Fibroblast of skin of abdomen (primary cell): ENCODE measurements at regions not wholly inside any gene's neighbourhood (a gene's known extent, or its start where the extent isn't known, plus 50 kb on each side); places are given as distances from the start of the nearest gene placed in this dataset.

Source experiments
- DNase-seq: peaks from one replicate; pipeline ENCODE4 v3.0.0-alpha.2; 2013

DNA sequence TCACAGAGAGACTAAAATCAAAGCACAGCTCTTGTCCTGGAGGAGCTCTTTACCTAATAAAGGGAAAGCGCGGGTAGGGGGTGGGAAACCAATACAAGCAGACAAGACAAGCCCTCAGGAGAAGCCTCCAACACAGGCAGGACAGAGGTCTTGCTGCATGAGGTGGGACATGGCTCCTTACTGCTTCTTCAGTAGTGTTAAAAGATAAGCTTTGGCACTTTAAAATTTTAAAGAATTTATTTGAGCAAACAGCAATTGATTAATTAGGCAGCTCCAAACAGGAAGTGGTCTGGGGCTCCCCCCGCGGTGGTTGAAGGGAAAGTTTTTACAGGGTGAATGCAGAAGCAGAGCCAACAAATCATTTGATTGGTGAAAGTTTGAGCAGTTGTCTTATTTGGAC, 50.3 kb upstream of the MACC1 start:
- no peak for DNase-seq

DNA sequence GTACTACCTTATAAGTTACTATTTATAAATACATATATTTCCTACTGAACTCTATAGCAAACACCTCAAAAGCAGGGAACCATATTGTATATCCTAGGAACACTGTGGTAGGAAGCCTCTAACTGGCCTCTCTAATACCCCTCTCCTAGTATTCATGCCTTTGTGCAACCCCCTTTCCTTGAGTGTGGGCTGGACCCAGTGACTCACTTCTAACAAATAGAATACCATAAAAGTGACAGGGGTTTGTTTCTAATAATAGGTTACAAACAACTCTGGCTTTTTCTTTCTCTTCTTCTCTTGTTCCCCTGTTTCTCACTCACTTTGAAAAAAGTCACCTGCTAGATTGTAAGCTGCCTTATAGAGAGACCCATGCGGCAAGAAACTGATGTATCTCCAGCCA, 51.6 kb upstream of the MACC1 start:
- peak; percentile 44 for DNase-seq

- peak; percentile 82 for DNase-seq
Measured at GRCh38 chr7:20269726-20270125, 52.5 kb upstream of the MACC1 start.

DNA sequence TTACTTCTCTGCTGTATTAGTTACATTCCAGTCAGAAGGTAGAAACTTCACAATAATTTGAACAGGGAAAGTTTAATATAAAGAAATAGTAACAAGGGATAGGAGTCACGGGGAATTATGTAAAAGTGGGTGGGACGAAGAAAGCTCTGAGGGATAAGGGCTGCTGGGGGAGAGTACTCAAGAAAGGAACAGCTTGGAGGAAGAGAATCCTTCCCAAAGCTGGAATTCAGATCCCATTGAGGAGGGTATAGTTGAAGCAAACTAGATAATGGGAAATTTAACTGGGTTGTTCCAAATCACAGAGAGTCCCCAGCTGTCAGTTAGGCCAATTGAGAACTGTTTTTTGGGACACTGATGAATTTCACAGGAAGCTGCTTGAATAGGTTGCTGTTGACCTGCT, 53.2 kb upstream of the MACC1 start:
- no peak for DNase-seq

- DNase-seq = no peak
Measured at GRCh38 chr7:20270867-20271266, 53.7 kb upstream of the MACC1 start.

- peak; percentile 62 for DNase-seq
Measured at GRCh38 chr7:20275637-20276036, 55.1 kb upstream of the ITGB8 start.

DNA sequence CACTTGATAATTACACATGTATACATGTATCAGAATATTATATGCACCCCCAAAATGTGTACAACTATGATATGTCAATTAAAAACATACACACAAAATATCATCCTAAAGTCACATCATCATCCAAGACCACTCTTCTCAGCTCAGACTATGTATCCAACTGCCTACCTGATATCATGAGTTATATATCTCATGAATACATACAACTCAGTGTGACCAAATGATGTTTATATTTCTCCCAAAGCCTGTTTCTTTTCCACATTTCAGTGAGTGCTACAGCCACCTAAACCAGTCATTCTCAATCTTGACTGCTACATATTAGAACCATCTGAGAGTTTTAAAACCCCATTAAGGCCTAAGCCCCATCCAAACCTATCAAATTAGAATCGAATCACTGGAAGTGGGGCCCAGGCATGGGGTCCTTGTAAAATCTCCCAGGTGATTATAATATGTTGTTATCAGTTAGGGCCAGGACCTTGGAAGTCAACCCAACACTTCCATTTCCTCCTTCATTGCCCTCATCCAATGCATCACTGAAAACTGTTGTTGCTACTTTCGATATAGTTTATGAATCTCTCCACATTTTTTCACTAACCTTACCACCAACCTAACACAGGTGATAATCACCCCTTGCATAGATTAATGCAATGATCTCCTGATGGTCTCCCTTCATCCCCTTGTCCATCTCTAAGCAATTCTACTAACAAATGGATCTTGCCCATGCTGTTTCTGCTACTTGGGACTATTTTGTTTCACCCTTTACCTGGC, 53.8 kb upstream of the ITGB8 start:
- no peak for DNase-seq

DNA sequence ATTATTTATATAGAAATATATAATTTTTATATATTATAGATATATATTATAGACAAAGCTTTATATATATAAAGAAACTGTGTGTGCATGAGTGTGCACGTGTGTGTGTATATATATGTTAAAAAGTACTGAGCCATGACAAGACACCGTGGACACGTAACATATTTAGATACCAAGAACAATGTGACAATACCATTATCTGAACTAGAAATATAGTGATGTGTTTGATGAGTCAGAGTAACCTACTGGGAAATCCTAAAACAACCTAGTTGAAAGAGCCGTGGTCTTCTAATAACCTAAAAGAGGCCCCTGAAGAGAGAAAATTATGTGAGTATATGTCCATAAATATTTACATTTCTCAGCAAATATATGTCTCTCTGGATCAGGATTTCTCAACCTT, 50.7 kb upstream of the ITGB8 start:
- DNase-seq = no peak

DNA sequence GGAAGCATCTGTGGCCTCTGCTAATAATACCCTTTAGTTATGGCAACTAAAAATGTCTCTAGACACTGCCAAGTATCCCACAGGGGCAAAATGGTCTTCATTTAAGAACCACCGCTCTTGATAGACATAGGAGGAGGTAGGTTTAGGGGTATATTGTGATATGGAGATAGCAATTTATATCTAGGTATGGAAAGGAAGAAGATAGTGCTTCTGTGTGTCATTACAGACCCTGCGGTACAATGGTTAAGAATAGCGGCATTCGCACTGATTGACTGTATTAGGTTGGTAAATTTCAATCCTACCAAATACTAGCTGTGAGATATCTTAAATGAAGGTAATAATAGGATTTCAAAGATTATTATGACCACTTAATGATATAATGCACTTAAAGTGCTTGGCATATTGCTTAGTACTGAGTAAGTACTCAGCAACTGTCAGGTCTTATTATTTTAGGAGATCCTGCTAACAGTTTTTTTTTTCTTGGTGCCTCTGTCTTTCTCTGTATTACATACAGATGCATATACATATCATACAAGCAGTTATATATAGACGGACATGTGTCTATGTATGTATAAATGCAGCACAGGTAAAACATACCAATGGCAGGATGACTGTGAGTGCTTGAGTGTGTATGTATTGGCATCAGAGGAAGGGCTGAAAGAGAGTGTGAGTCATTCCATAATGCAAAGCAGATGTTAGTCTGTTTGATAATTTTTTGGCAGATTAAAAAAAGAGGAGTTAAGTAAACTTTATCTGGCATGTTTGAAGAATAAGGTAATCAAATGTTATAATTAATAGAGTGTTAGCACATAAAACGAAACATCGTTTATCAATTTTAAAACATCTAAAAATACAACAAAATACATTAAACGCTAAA, 50.0 kb upstream of the ITGB8 start:
- peak; percentile 87 for DNase-seq
